ENCODE measurements at regions not wholly inside any gene's neighbourhood (a gene's known extent, or its start where the extent isn't known, plus 50 kb on each side); places are given as distances from the start of the nearest gene placed in this dataset.

DNA sequence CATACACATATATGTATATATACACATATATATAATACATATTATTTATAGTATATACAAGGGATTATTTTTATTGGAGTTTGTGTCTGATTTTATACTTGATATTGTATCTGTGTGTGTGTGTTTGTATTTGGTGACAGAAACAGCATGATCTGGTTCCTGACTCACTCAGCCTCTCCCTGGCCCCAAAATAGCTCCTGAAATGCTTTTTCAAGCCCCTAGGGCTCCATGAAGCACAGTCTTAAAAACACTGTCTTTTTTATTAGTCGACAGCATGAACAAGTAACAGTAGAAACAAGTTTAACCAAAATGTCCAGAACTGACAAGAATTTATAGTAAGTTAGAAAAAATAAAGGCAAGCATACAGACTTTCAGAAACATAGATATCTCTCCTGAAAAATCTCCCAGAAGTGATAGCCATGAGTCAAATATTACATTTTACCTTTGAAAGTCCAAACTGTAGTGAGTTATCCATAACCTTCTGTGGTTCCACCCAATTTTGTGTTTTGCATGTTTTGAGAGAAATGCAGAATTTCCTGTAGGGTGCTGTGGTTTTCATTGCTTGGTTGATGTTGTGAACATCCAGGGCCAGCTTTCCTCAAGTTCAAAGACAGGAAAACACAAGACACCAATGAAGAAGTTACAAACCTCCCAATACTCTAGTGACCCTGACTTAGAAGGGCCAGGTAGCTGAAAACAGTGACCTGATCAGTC lies 98.5 kb upstream of the CCDC80 start:
- H3K4me3 ChIP-seq (ENCODE audit: insufficient read depth, low read depth, low read length), result no peak overlapping the region
- FAIRE-seq, result no peak
- no peaks in the 10 kb centered on the region for H3K36me3 ChIP-seq (ENCODE audit: insufficient read depth, low read length)
- DNase-seq (ENCODE audit: low read depth), result peak; percentile 29
- Mint-ChIP-seq H3K27ac (ENCODE audit: unreplicated experiment) (peak overlapping the region; percentile 20), H3K36me3 (ENCODE audit: low read depth, unreplicated experiment) (no peaks in the 10 kb centered on the region), H3K4me1 (ENCODE audit: low read depth, unreplicated experiment) (peaks cover 7% of the 10 kb centered on the region), H3K9me3 (ENCODE audit: unreplicated experiment) (peaks cover 2% of the 10 kb centered on the region), H3K4me3 (ENCODE audit: unreplicated experiment) (no peak overlapping the region), H3K27me3 (ENCODE audit: low read depth, unreplicated experiment) (no peaks in the 10 kb centered on the region)
- H3K9me3 ChIP-seq (ENCODE audit: insufficient read depth, low read depth, low read length), result no peaks in the 10 kb centered on the region
- no peaks in the 10 kb centered on the region for H4K20me1 ChIP-seq (ENCODE audit: insufficient read depth, low read length)
- TF ChIP-seq CTCF (IDR thresholded peaks at IDR 0.05; ENCODE audit: insufficient read depth, low read depth, low read length) (peak; percentile 7), EZH2 (IDR thresholded peaks at IDR 0.05; ENCODE audit: insufficient read depth, low read length) (no peak)
- no peak overlapping the region for H2AFZ ChIP-seq (ENCODE audit: low read depth, low read length)
- no peaks in the 10 kb centered on the region for H3K79me2 ChIP-seq (ENCODE audit: insufficient read depth, low read length)
- H3K4me2 ChIP-seq (ENCODE audit: low read length), result no peak overlapping the region
- no peak overlapping the region for H3K9ac ChIP-seq (ENCODE audit: low read length)
- no peak overlapping the region for H3K27ac ChIP-seq (ENCODE audit: low read depth, low read length)
- H3K4me1 ChIP-seq (ENCODE audit: insufficient read depth, low read length), result peaks cover 3% of the 10 kb centered on the region
- no peaks in the 10 kb centered on the region for H3K27me3 ChIP-seq (ENCODE audit: insufficient read depth, low read length)

DNA sequence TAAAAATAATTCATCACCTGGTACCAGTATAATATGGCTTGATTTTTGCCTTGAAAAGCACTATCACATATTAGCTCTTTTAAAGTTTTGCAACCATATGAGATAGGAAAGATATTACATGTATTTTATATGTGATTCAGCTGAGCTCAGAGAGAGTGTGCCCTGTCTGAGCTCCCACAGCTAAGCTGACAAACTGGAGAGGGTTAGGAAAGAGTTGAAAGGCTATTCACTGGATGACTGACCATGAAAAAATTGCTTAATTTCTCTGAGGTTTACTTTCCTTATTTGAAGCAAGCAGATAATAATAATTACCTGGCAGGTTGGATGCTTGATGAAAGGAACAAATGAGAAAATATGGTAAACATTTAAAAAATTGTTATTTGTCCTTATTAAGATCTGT lies 97.4 kb upstream of the CCDC80 start:
- Histone ChIP-seq H3K27ac (ENCODE audit: low read depth, low read length) (no peak overlapping the region), H3K4me1 (ENCODE audit: insufficient read depth, low read length) (peaks cover 3% of the 10 kb centered on the region), H3K4me3 (ENCODE audit: insufficient read depth, low read depth, low read length) (no peak overlapping the region), H4K20me1 (ENCODE audit: insufficient read depth, low read length) (no peaks in the 10 kb centered on the region), H3K4me2 (ENCODE audit: low read length) (no peak overlapping the region), H3K27me3 (ENCODE audit: insufficient read depth, low read length) (no peaks in the 10 kb centered on the region), H3K36me3 (ENCODE audit: insufficient read depth, low read length) (no peaks in the 10 kb centered on the region), H3K9me3 (ENCODE audit: insufficient read depth, low read depth, low read length) (no peaks in the 10 kb centered on the region), H3K9ac (ENCODE audit: low read length) (no peak overlapping the region), H3K79me2 (ENCODE audit: insufficient read depth, low read length) (no peaks in the 10 kb centered on the region), H2AFZ (ENCODE audit: low read depth, low read length) (no peak overlapping the region)
- peak; percentile 25 for DNase-seq (ENCODE audit: low read depth)
- Mint-ChIP-seq H3K9me3 (ENCODE audit: unreplicated experiment) (peaks cover 2% of the 10 kb centered on the region), H3K27ac (ENCODE audit: unreplicated experiment) (no peak overlapping the region), H3K4me3 (ENCODE audit: unreplicated experiment) (no peak overlapping the region), H3K36me3 (ENCODE audit: low read depth, unreplicated experiment) (no peaks in the 10 kb centered on the region), H3K4me1 (ENCODE audit: low read depth, unreplicated experiment) (peaks cover 7% of the 10 kb centered on the region), H3K27me3 (ENCODE audit: low read depth, unreplicated experiment) (no peaks in the 10 kb centered on the region)
- FAIRE-seq, result no peak
- TF ChIP-seq CTCF (IDR thresholded peaks at IDR 0.05; ENCODE audit: insufficient read depth, low read depth, low read length) (no peak), EZH2 (IDR thresholded peaks at IDR 0.05; ENCODE audit: insufficient read depth, low read length) (no peak)

GRCh38 chr3:112736805-112737566 lies 96.0 kb upstream of the CCDC80 start:
- no peak for DNase-seq (ENCODE audit: low read depth)
- H3K27ac ChIP-seq (ENCODE audit: low read depth, low read length), result no peak overlapping the region
- no peaks in the 10 kb centered on the region for H3K9me3 ChIP-seq (ENCODE audit: insufficient read depth, low read depth, low read length)
- Mint-ChIP-seq H3K27me3 (ENCODE audit: low read depth, unreplicated experiment) (no peaks in the 10 kb centered on the region), H3K4me1 (ENCODE audit: low read depth, unreplicated experiment) (peaks cover 7% of the 10 kb centered on the region), H3K4me3 (ENCODE audit: unreplicated experiment) (no peak overlapping the region), H3K27ac (ENCODE audit: unreplicated experiment) (no peak overlapping the region), H3K36me3 (ENCODE audit: low read depth, unreplicated experiment) (no peaks in the 10 kb centered on the region), H3K9me3 (ENCODE audit: unreplicated experiment) (peaks cover 3% of the 10 kb centered on the region)
- no peaks in the 10 kb centered on the region for H3K27me3 ChIP-seq (ENCODE audit: insufficient read depth, low read length)
- no peak overlapping the region for H3K4me2 ChIP-seq (ENCODE audit: low read length)
- H2AFZ ChIP-seq (ENCODE audit: low read depth, low read length), result no peak overlapping the region
- no peak overlapping the region for H3K9ac ChIP-seq (ENCODE audit: low read length)
- no peak for FAIRE-seq
- H3K4me1 ChIP-seq (ENCODE audit: insufficient read depth, low read length), result peaks cover 3% of the 10 kb centered on the region
- no peak for TF ChIP-seq EZH2 (IDR thresholded peaks at IDR 0.05; ENCODE audit: insufficient read depth, low read length)
- no peak for TF ChIP-seq CTCF (IDR thresholded peaks at IDR 0.05; ENCODE audit: insufficient read depth, low read depth, low read length)
- no peaks in the 10 kb centered on the region for H3K79me2 ChIP-seq (ENCODE audit: insufficient read depth, low read length)
- no peaks in the 10 kb centered on the region for H3K36me3 ChIP-seq (ENCODE audit: insufficient read depth, low read length)
- H3K4me3 ChIP-seq (ENCODE audit: insufficient read depth, low read depth, low read length), result no peak overlapping the region
- no peaks in the 10 kb centered on the region for H4K20me1 ChIP-seq (ENCODE audit: insufficient read depth, low read length)
